Astrocyte of the hippocampus (primary cell): ENCODE measurements at regions not wholly inside any gene's neighbourhood (a gene's known extent, or its start where the extent isn't known, plus 50 kb on each side); places are given as distances from the start of the nearest gene placed in this dataset.
"Not testable (repeated sequence)": the region's sequence is repeated elsewhere in the genome, so short reads cannot be mapped to it uniquely, and the experiment has no call there.

Experiments
- DNase-seq: peaks from one replicate; pipeline ENCODE4 v3.0.0; 2011; ENCODE audit warnings: low read depth, low spot score

DNA sequence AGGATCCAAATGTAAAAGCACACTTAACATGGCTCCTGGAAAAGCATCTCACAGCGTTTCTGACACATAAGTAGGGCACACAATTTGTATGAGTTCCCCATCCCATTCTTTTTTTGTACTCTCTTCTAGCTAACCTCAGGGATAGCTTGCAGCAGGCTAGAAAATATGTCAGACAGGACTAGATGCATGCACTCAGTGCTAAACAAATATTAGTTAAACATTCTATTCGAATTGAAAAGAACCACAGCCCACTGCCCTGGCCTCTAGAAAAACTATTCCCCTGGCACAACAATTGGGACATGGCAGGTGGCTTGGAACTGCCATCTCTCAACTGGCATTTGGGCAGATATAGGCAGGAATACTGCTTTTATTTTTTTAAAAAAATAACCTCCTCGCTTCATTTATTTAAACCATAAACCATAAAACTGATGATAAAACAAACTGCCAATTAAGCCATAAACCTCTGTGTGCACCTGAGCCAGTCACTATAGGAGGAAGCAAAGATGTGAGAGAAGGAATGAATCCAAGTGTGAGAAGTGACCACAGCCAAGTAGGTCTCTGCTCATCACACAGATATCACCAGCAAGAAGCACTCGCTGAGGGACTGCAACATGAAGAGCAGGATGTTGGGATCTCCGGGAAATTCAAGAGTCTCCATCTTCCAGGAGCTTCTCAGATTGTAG, 394.1 kb downstream of the NEBL start:
- DNase-seq = no peak

- no peak for DNase-seq
Measured at GRCh38 chr10:20494474-20494873, 402.6 kb downstream of the NEBL start.

DNA sequence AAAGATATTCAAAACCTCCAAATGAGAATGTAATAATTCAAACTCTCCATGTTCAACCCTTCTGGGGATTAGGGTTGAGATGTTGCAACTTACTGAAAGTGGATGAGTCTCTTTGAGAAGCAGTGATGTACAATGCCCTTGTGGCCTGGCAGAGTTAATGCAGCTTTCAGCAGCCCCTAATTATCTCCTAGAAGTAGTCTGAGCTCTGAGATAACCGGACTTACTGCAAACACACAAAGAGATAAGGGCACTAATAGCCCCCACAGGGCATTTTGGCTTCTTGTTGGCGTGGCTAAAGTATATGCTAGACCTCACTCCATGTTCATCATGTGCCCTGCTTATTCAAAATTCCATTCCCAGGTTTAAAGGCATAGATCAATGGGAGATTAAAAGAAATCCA, 404.7 kb downstream of the NEBL start:
- DNase-seq = no peak

GRCh38 chr10:20489961-20490360, 407.1 kb downstream of the NEBL start:
- peak; percentile 35 for DNase-seq

- DNase-seq = no peak
Measured at GRCh38 chr10:20486791-20487190, 410.3 kb downstream of the NEBL start.

- no peak for DNase-seq
Measured at GRCh38 chr10:20485554-20485953, 411.6 kb downstream of the NEBL start.

DNA sequence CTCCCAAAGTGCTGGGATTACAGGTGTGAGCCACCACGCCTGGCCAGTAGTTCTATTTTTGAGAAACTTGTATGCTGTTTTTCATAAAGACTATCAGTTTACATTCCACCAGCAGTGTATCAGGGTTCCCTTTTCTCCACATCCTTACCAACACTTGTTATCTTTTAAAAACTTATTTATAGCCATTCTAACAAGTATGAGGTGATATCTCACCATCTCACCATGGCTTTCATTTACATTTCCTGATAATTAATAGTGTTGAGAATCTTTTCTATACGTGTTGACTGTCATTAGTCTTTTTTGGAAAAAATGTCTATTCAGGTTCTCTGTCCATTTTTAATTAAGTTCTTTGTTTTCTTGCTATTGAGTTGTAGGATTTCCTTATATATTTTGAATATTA, 416.1 kb downstream of the NEBL start:
- no peak for DNase-seq

- not testable (repeated sequence) for DNase-seq
Measured at GRCh38 chr10:20480575-20480974, 416.5 kb downstream of the NEBL start.

DNA sequence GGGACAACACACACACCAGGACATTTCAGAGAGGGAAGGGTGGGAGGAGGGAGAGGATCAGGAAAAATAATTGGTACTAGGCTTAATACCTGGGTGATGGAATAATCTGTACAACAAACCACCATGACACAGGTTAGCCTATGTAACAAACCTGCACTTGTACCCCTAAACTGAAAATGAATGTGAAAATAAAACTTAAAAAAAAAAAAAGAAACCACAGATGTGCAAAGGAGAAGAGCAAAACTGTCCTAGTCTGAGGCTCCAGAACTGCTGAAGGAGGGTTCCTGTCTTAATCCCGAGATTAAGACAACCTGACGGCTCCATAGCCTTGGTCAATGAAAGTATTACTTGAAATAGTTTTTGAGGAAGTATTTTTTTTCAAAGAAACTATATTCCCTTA, 423.0 kb downstream of the NEBL start:
- no peak for DNase-seq

- DNase-seq = no peak
Measured at GRCh38 chr10:20473023-20473760, 423.9 kb downstream of the NEBL start.

DNA sequence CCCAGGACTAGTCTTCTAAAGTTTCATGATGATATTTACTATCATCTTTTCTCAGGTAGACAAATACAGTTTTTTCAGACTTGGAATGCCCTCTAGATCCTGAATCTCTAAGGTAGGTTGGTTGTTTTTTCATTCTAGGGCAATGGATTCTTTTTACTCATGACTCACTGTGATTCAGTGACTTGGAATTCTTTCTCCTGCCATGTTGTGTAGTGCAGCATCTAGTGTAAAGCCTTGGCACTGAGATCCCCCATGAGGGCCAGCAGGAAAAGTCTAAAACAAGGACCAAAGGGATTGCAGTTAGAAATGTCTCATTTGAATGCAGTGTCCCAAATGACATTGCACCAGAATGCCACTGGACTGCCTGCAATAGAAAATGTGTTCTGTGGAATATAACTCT, 430.4 kb downstream of the NEBL start:
- DNase-seq = peak; percentile 81

- no peak for DNase-seq
Measured at GRCh38 chr10:20457649-20458048, 439.5 kb downstream of the NEBL start.

DNA sequence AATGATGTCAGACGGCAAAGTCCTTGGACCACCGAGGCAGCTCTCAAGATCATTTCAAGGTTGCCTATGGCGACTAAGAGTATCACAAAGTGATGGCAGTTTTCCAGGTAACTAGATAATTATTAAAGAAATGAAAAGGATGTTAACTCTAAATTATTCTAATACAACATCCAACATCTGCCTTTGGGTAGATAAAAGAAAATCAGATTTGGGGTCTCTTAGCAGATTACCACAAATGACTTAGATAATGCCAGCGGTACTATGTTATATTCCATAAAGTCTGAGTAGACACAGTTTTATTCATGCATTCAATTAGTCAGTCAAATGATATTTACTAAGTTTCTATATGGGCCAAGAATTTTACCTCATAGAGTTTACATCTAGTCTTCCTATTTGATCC, 441.3 kb downstream of the NEBL start:
- DNase-seq = no peak

GRCh38 chr10:20454331-20454730, 442.8 kb downstream of the NEBL start:
- no peak for DNase-seq

- DNase-seq = no peak
Measured at GRCh38 chr10:20446561-20447193, 450.4 kb downstream of the NEBL start.

GRCh38 chr10:20443094-20443493, 454.0 kb downstream of the NEBL start:
- no peak for DNase-seq

- no peak for DNase-seq
Measured at GRCh38 chr10:20429742-20430141, 467.4 kb downstream of the NEBL start.

GRCh38 chr10:20427821-20428220, 469.3 kb downstream of the NEBL start:
- no peak for DNase-seq

GRCh38 chr10:20418286-20418685, 478.8 kb downstream of the NEBL start:
- DNase-seq = no peak

- DNase-seq = no peak
Measured at GRCh38 chr10:20417791-20418190, 479.3 kb downstream of the NEBL start.

- peak; percentile 60 for DNase-seq
Measured at GRCh38 chr10:20415684-20416083, 481.4 kb downstream of the NEBL start.

- no peak for DNase-seq
Measured at GRCh38 chr10:20407357-20407756, 489.8 kb downstream of the NEBL start.
